ENCODE measurements at regions not wholly inside any gene's neighbourhood (a gene's known extent, or its start where the extent isn't known, plus 50 kb on each side); places are given as distances from the start of the nearest gene placed in this dataset.

GRCh38 chr14:85003805-85004204, 526.1 kb upstream of the FLRT2 start:
- TF ChIP-seq CTCF (conservative IDR thresholded peaks at IDR 0.05; ENCODE audit: low read depth in 2 of 2) (no peak), EZH2phosphoT487 (IDR thresholded peaks at IDR 0.05; ENCODE audit: unreplicated experiment) (no peak), JUNB (IDR thresholded peaks at IDR 0.05; ENCODE audit: unreplicated experiment) (no peak), REST (IDR thresholded peaks at IDR 0.05; ENCODE audit: unreplicated experiment) (no peak), POLR2AphosphoS5 (IDR thresholded peaks at IDR 0.05; ENCODE audit: low read depth) (no peak), STAT1 (IDR thresholded peaks at IDR 0.05; ENCODE audit: unreplicated experiment) (no peak), EZH2 (IDR thresholded peaks at IDR 0.05; ENCODE audit: low read depth, unreplicated experiment) (no peak), NANOG (IDR thresholded peaks at IDR 0.05; ENCODE audit: borderline replicate concordance) (no peak)

All from GM23338 (cell line).